SK-N-DZ (cell line): ENCODE measurements at regions not wholly inside any gene's neighbourhood (a gene's known extent, or its start where the extent isn't known, plus 50 kb on each side); places are given as distances from the start of the nearest gene placed in this dataset.

ENCODE experiments used
- DNase-seq: peaks from one replicate; pipeline ENCODE4 v3.0.0-alpha.2; 2015; ENCODE audit warnings: low spot score

GRCh38 chr9:90078988-90079421, 474.2 kb downstream of the GADD45G start:
- DNase-seq, result no peak

- no peak for DNase-seq
Observed at GRCh38 chr9:90085633-90086032, 480.8 kb downstream of the GADD45G start.

- no peak for DNase-seq
Observed at GRCh38 chr9:90086101-90086511, 481.3 kb downstream of the GADD45G start.

- no peak for DNase-seq
Observed at GRCh38 chr9:90088434-90088833, 483.6 kb downstream of the GADD45G start.

GRCh38 chr9:90088856-90089255, 484.0 kb downstream of the GADD45G start:
- no peak for DNase-seq

GRCh38 chr9:90090997-90091396, 486.2 kb downstream of the GADD45G start:
- no peak for DNase-seq

- DNase-seq, result no peak
Observed at GRCh38 chr9:90092508-90092907, 487.7 kb downstream of the GADD45G start.

- peak; percentile 43 for DNase-seq
Observed at GRCh38 chr9:90095682-90096081, 490.9 kb downstream of the GADD45G start.

GRCh38 chr9:90097237-90097636, 492.4 kb downstream of the GADD45G start:
- DNase-seq, result no peak

- DNase-seq, result no peak
Observed at GRCh38 chr9:90098408-90098807, 493.6 kb downstream of the GADD45G start.

GRCh38 chr9:90099262-90099963, 494.6 kb downstream of the GADD45G start:
- no peak for DNase-seq

GRCh38 chr9:90100014-90100413, 495.2 kb downstream of the GADD45G start:
- DNase-seq, result no peak

- DNase-seq, result peak; percentile 70
Observed at GRCh38 chr9:90102292-90102901, 497.6 kb downstream of the GADD45G start.

- DNase-seq, result no peak
Observed at GRCh38 chr9:90103771-90104170, 499.0 kb downstream of the GADD45G start.

- no peak for DNase-seq
Observed at GRCh38 chr9:90105773-90106172, 501.0 kb downstream of the GADD45G start.

GRCh38 chr9:90107040-90107725, 502.4 kb downstream of the GADD45G start:
- no peak for DNase-seq

GRCh38 chr9:90107726-90108655, 503.2 kb downstream of the GADD45G start:
- no peak for DNase-seq

GRCh38 chr9:90112788-90113187, 508.0 kb downstream of the GADD45G start:
- DNase-seq, result no peak

- no peak for DNase-seq
Observed at GRCh38 chr9:90114641-90115425, 510.0 kb downstream of the GADD45G start.

- no peak for DNase-seq
Observed at GRCh38 chr9:90121762-90122161, 517.0 kb downstream of the GADD45G start.

GRCh38 chr9:90124961-90125360, 517.7 kb downstream of the DIRAS2 start:
- DNase-seq, result peak; percentile 40
